ENCODE measurements at regions not wholly inside any gene's neighbourhood (a gene's known extent, or its start where the extent isn't known, plus 50 kb on each side); places are given as distances from the start of the nearest gene placed in this dataset.
A peak's percentile ranks its signal among the peaks of the same experiment; 100 is the strongest.

GRCh38 chr3:163056874-163057497 is 1560.4 kb downstream of the OTOL1 start:
- DNase-seq, result peak in 1 of 2 experiments; percentile 18

GRCh38 chr3:163058031-163058854 is 1561.6 kb downstream of the OTOL1 start:
- DNase-seq, result no peak

GRCh38 chr3:163071713-163072112 is 1575.1 kb downstream of the OTOL1 start:
- DNase-seq, result no peak

Measured in activated T-cell treated with anti-CD3 and anti-CD28 coated beads, Interleukin-2, amount 50 U/mL, for 48 hours (primary cell).